Left ventricle myocardium inferior (tissue), 1 donor: ENCODE measurements at regions not wholly inside any gene's neighbourhood (a gene's known extent, or its start where the extent isn't known, plus 50 kb on each side); places are given as distances from the start of the nearest gene placed in this dataset.

Source experiments
- DNase-seq: peaks from one replicate; pipeline ENCODE4 v3.0.0-alpha.2; 2020
- H3K27ac ChIP-seq: fragments of 200-600 bp; replicated peaks from 2 replicates; pipeline ENCODE4 v1.8.0; 2021
- H3K27me3 ChIP-seq: fragments of 200-600 bp; 2 replicates; pipeline ENCODE4 v1.8.0; 2021; ENCODE audit warnings: low read depth
- H3K36me3 ChIP-seq: fragments of 200-600 bp; 2 replicates; pipeline ENCODE4 v1.8.0; 2021
- H3K4me1 ChIP-seq: fragments of 200-600 bp; 2 replicates; pipeline ENCODE4 v1.8.0; 2021
- H3K4me3 ChIP-seq: fragments of 200-600 bp; 2 replicates; pipeline ENCODE4 v1.8.0; 2021; ENCODE audit warnings: mild to moderate bottlenecking, moderate library complexity
- H3K9me3 ChIP-seq: fragments of 200-600 bp; replicated peaks from 2 replicates; pipeline ENCODE4 v1.8.0; 2021
- CTCF ChIP-seq: fragments of 200-600 bp; IDR thresholded peaks from 2 replicates; pipeline ENCODE4 v1.8.0; 2021; ENCODE audit warnings: antibody characterized with exemption, mild to moderate bottlenecking, borderline replicate concordance
- intact Hi-C: fragments of 100-400 bp; cut with micrococcal nuclease; formaldehyde crosslinking; loops from one replicate; pipeline ENCODE4 v1.11.0; 2022
- donor health status: DM: no; HTN: yes; CAD: no; lungs with severe emphysema.

DNA sequence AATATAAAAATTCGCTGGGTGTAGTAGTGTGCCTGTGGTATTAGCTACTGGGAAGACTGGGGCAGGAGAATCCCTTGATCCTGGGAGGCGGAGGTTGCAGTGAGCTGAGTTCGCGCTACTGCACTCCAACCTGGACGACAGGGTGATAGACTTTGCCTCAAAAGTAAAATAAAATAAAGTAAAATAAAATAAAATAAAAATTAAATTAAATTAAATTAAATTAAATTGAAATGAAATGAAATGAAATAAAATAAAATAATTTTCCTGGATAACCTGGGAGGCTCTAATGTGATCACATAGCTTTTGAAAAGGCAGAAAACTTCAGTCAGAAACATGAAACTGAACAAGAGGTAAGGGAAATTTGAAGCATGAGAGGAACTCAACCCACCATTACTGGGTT is 818.4 kb upstream of the ATXN7L3B start:
- Histone ChIP-seq H3K4me3 (no peak overlapping the region), H3K4me1 (no peaks in the 10 kb centered on the region), H3K9me3 (no peaks in the 10 kb centered on the region), H3K27ac (no peak overlapping the region), H3K36me3 (no peaks in the 10 kb centered on the region), H3K27me3 (no peaks in the 10 kb centered on the region)
- no peak for DNase-seq
- TF ChIP-seq CTCF: no peak
- intact Hi-C loops: no loop called here

DNA sequence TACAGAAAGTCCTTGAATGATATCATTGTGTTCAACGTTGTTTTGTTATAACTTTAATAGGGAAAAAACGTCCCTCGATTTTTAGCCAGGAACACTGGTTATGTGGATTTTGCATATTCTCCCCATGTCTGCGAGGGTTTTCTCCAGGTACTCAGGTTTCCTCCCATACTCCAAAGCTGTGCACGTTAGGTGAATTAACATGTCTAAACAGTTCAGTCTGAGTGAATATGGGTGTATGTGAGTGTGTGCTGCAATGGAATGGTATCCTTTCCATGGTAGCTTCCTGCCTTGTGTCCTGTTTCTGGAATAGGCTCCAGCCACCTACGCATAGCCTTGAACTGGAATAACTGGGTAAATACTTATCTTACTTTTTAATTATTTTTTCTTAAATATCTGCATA is 810.8 kb upstream of the ATXN7L3B start:
- no peak overlapping the region for H3K27ac ChIP-seq
- intact Hi-C loops: no loop called here

GRCh38 chr12:73731658-73732057 is 806.0 kb upstream of the ATXN7L3B start:
- no peaks in the 10 kb centered on the region for H3K27me3 ChIP-seq
- DNase-seq: no peak
- TF ChIP-seq CTCF: no peak
- H3K4me3 ChIP-seq: no peak overlapping the region
- intact Hi-C loops: no loop called here
- H3K27ac ChIP-seq: no peak overlapping the region
- H3K4me1 ChIP-seq: no peaks in the 10 kb centered on the region
- no peaks in the 10 kb centered on the region for H3K36me3 ChIP-seq
- no peaks in the 10 kb centered on the region for H3K9me3 ChIP-seq

More for the DNA sequence above, 810.8 kb upstream of the ATXN7L3B start:
- H3K27me3 ChIP-seq: no peaks in the 10 kb centered on the region
- H3K4me3 ChIP-seq: no peak overlapping the region
- no peaks in the 10 kb centered on the region for H3K4me1 ChIP-seq
- TF ChIP-seq CTCF: no peak
- H3K36me3 ChIP-seq: no peaks in the 10 kb centered on the region
- no peak for DNase-seq
- no peaks in the 10 kb centered on the region for H3K9me3 ChIP-seq

DNA sequence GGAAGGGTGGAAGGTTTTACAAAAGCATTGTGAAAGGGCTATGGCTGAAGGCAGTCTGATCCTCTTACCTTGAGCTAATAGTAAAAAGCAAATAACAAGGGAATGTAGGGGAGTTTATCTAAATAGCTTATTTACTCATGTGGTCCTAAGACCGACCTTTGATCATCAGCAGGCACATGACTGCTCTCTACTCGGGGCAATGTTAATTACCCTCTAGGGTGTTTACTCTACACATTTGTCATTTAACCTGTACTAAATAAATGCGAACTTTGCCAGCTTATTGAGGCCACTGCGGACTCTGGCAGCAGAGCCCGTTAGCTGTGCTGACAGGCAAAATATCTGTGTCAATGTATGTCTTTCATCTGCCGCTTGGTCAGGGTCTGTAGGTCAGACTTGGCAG is 768.3 kb upstream of the ATXN7L3B start:
- intact Hi-C loops: no loop called here
- Histone ChIP-seq H3K27me3 (no peaks in the 10 kb centered on the region), H3K36me3 (no peaks in the 10 kb centered on the region), H3K27ac (no peak overlapping the region), H3K9me3 (peaks cover 20% of the 10 kb centered on the region), H3K4me3 (no peak overlapping the region), H3K4me1 (no peaks in the 10 kb centered on the region)
- no peak for TF ChIP-seq CTCF
- DNase-seq: no peak

- Histone ChIP-seq H3K27me3 (no peaks in the 10 kb centered on the region), H3K4me1 (no peaks in the 10 kb centered on the region), H3K9me3 (peaks cover 25% of the 10 kb centered on the region), H3K4me3 (no peak overlapping the region), H3K36me3 (no peaks in the 10 kb centered on the region), H3K27ac (no peak overlapping the region)
- intact Hi-C loops: no loop called here
- no peak for DNase-seq
- no peak for TF ChIP-seq CTCF
Measured at GRCh38 chr12:73798523-73798922, 739.1 kb upstream of the ATXN7L3B start.

- H3K36me3 ChIP-seq: no peaks in the 10 kb centered on the region
- H3K4me3 ChIP-seq: no peak overlapping the region
- H3K27ac ChIP-seq: no peak overlapping the region
- DNase-seq: no peak
- H3K9me3 ChIP-seq: no peaks in the 10 kb centered on the region
- TF ChIP-seq CTCF: no peak
- H3K27me3 ChIP-seq: no peaks in the 10 kb centered on the region
- no peaks in the 10 kb centered on the region for H3K4me1 ChIP-seq
- intact Hi-C loops: no loop called here
Measured at GRCh38 chr12:73815072-73815645, 722.5 kb upstream of the ATXN7L3B start.
